Fibroblast of lung (primary cell): ENCODE measurements at regions not wholly inside any gene's neighbourhood (a gene's known extent, or its start where the extent isn't known, plus 50 kb on each side); places are given as distances from the start of the nearest gene placed in this dataset.

ENCODE experiments used
- DNase-seq, 2 donors: peaks; one replicate each; pipeline versions ENCODE4 v3.0.0 to v3.0.0-alpha.2; 2010; ENCODE audit warnings: low read depth in 2 of 2
- H2AFZ ChIP-seq: 2 replicates; pipeline ENCODE4 v1.5.1; 2012; ENCODE audit warnings: low read length, control low read depth, inconsistent platforms
- H3K27ac ChIP-seq: 2 replicates; pipeline ENCODE4 v1.5.1; 2011; ENCODE audit warnings: low read length, control low read depth; ENCODE audit not compliant: insufficient read depth
- H3K27me3 ChIP-seq: 2 replicates; pipeline ENCODE4 v1.5.1; 2011; ENCODE audit warnings: mild to moderate bottlenecking, low read length; ENCODE audit not compliant: control insufficient read depth, insufficient read depth
- H3K36me3 ChIP-seq: 2 replicates; pipeline ENCODE4 v1.5.1; 2011; ENCODE audit warnings: low read length; ENCODE audit not compliant: control insufficient read depth, insufficient read depth
- H3K4me1 ChIP-seq: 2 replicates; pipeline ENCODE4 v1.5.1; 2011; ENCODE audit warnings: low read length; ENCODE audit not compliant: control insufficient read depth, insufficient read depth; ENCODE audit errors: extremely low read depth
- H3K4me2 ChIP-seq: 2 replicates; pipeline ENCODE4 v1.5.1; 2011; ENCODE audit warnings: low read length, control low read depth; ENCODE audit not compliant: insufficient read depth; ENCODE audit errors: extremely low read depth
- H3K4me3 ChIP-seq, 4 experiments: fragments of 200-600 bp in 1 of 4; sonication (generic) in 1 of 4; replicated peaks in 1 of 4; 2 replicates each; pipeline ENCODE4 v1.5.1; 2011 to 2016; ENCODE audit warnings: low read length in 4 of 4, low read depth in 3 of 4, mild to moderate bottlenecking in 3 of 4, control low read depth in 2 of 4, inconsistent platforms in 1 of 4, mixed read lengths in 1 of 4; ENCODE audit not compliant: insufficient read depth in 1 of 4; ENCODE audit errors: control extremely low read depth in 1 of 4
- H3K79me2 ChIP-seq: 2 replicates; pipeline ENCODE4 v1.5.1; 2012; ENCODE audit warnings: mild to moderate bottlenecking, low read length, inconsistent platforms; ENCODE audit not compliant: control insufficient read depth, insufficient read depth
- H3K9ac ChIP-seq: 2 replicates; pipeline ENCODE4 v1.5.1; 2011; ENCODE audit warnings: mild to moderate bottlenecking, low read length, control low read depth; ENCODE audit not compliant: insufficient read depth
- H3K9me3 ChIP-seq: 2 replicates; pipeline ENCODE4 v1.5.1; 2012; ENCODE audit warnings: low read depth, low read length; ENCODE audit not compliant: control insufficient read depth, insufficient read depth
- H4K20me1 ChIP-seq: 2 replicates; pipeline ENCODE4 v1.5.1; 2011; ENCODE audit warnings: low read length; ENCODE audit not compliant: control insufficient read depth, insufficient read depth; ENCODE audit errors: extremely low read depth
- CTCF ChIP-seq, 2 donors: IDR thresholded peaks in 1 of 2; conservative IDR thresholded peaks in 1 of 2; 1 replicate in 1 of 2; 2 replicates in 1 of 2; pipeline ENCODE4 v1.5.1; 2011 to 2012; ENCODE audit warnings: low read length in 2 of 2, control low read depth in 1 of 2, inconsistent platforms in 1 of 2, low read depth in 1 of 2, mild to moderate bottlenecking in 1 of 2
- EZH2 ChIP-seq: IDR thresholded peaks from 2 replicates; pipeline ENCODE4 v1.5.1; 2012; ENCODE audit warnings: low read length, control low read depth, mild to moderate bottlenecking; ENCODE audit errors: missing control alignments

- H4K20me1 ChIP-seq = no peaks in the 10 kb centered on the region
- no peak overlapping the region for H2AFZ ChIP-seq
- H3K4me3 ChIP-seq = no peak overlapping the region
- no peaks in the 10 kb centered on the region for H3K9me3 ChIP-seq
- no peaks in the 10 kb centered on the region for H3K36me3 ChIP-seq
- no peak overlapping the region for H3K9ac ChIP-seq
- H3K27me3 ChIP-seq = no peaks in the 10 kb centered on the region
- H3K79me2 ChIP-seq = no peaks in the 10 kb centered on the region
- H3K4me1 ChIP-seq = peaks cover 4% of the 10 kb centered on the region
- no peak for TF ChIP-seq CTCF (conservative IDR thresholded peaks at IDR 0.05 in 1 of 2, IDR thresholded peaks at IDR 0.05 in 1 of 2; ENCODE audit: low read depth in 1 of 2, low read length in 2 of 2)
- no peak for TF ChIP-seq EZH2
- no peak overlapping the region for H3K4me2 ChIP-seq
- no peak overlapping the region for H3K27ac ChIP-seq
- DNase-seq = no peak
These were observed 228.7 kb downstream of the TLE1 start for GRCh38 chr9:81460693-81461092.

- Histone ChIP-seq H3K27me3 (no peaks in the 10 kb centered on the region), H3K9me3 (no peaks in the 10 kb centered on the region)
- no peak for DNase-seq
These were observed 229.8 kb downstream of the TLE1 start for GRCh38 chr9:81459591-81459990.

GRCh38 chr9:81456431-81457006 lies 232.8 kb downstream of the TLE1 start:
- H3K79me2 ChIP-seq = no peaks in the 10 kb centered on the region
- H2AFZ ChIP-seq = no peak overlapping the region
- no peaks in the 10 kb centered on the region for H3K27me3 ChIP-seq
- H3K9me3 ChIP-seq = no peaks in the 10 kb centered on the region
- H3K4me1 ChIP-seq = peaks cover 4% of the 10 kb centered on the region
- no peaks in the 10 kb centered on the region for H3K36me3 ChIP-seq
- peak overlapping the region; percentile 49 for H3K4me2 ChIP-seq
- DNase-seq = peak; percentile 29 to 92
- TF ChIP-seq EZH2 (no peak), CTCF (conservative IDR thresholded peaks at IDR 0.05 in 1 of 2, IDR thresholded peaks at IDR 0.05 in 1 of 2; ENCODE audit: low read depth in 1 of 2, low read length in 2 of 2) (no peak)
- H3K9ac ChIP-seq = no peak overlapping the region
- no peak overlapping the region for H3K27ac ChIP-seq
- no peak overlapping the region for H3K4me3 ChIP-seq
- H4K20me1 ChIP-seq = no peaks in the 10 kb centered on the region

More at GRCh38 chr9:81459591-81459990, 229.8 kb downstream of the TLE1 start:
- TF ChIP-seq EZH2 = no peak
- no peak for TF ChIP-seq CTCF (conservative IDR thresholded peaks at IDR 0.05 in 1 of 2, IDR thresholded peaks at IDR 0.05 in 1 of 2; ENCODE audit: low read depth in 1 of 2, low read length in 2 of 2)
- H4K20me1 ChIP-seq = no peaks in the 10 kb centered on the region
- H3K36me3 ChIP-seq = no peaks in the 10 kb centered on the region
- H3K4me3 ChIP-seq = no peak overlapping the region
- no peak overlapping the region for H2AFZ ChIP-seq
- no peak overlapping the region for H3K4me2 ChIP-seq
- H3K9ac ChIP-seq = no peak overlapping the region
- H3K79me2 ChIP-seq = no peaks in the 10 kb centered on the region
- peaks cover 4% of the 10 kb centered on the region for H3K4me1 ChIP-seq
- H3K27ac ChIP-seq = no peak overlapping the region
